ENCODE measurements at regions not wholly inside any gene's neighbourhood (a gene's known extent, or its start where the extent isn't known, plus 50 kb on each side); places are given as distances from the start of the nearest gene placed in this dataset.

DNA sequence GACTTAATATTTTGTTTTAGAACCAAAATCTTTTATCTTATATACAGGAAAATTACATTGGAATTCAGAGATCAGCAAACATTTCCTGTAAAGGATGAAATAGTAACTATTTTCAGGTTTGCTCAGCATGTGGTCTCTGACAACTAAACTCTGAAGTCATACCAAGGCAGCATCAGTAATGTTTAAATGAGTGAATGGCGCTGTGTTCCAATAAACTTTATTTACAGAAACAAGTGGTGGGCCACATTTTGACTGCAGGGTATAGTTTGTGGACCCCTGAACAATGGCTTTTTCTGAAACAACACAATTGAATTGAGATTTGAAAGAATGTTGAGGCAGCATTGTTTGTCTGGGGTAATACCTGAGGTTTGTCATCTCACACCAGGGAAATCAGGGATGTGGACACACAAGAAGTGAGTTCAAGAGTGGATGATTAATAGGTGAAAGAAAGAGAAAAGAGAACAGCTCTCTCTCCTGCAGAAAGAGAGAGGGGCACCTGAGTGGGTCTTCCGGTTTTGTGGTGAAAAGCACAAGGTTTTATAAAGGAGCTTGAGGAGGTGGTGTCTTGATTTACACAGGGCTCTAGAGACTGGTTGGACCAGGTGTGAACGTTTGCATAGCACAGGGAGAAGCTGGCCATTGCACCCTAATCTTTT, 113.5 kb upstream of the VPREB1 start:
- Histone ChIP-seq H3K27me3 (ENCODE audit: insufficient read depth, low read length) (no peaks in the 10 kb centered on the region), H3K4me2 (ENCODE audit: low read length) (peak overlapping the region; percentile 65), H3F3A (ENCODE audit: insufficient read depth, low read length) (no peaks in the 10 kb centered on the region)

GRCh38 chr22:22129387-22129786, 115.2 kb upstream of the VPREB1 start:
- H3F3A ChIP-seq (ENCODE audit: insufficient read depth, low read length), result no peaks in the 10 kb centered on the region
- H3K9ac ChIP-seq (ENCODE audit: low read length), result peak overlapping the region; percentile 63
- H2AFZ ChIP-seq (ENCODE audit: low read length), result no peak overlapping the region
- H4K20me1 ChIP-seq (ENCODE audit: insufficient read depth, low read length), result no peaks in the 10 kb centered on the region
- no peaks in the 10 kb centered on the region for H3K9me2 ChIP-seq (ENCODE audit: low read depth, low read length)
- peaks cover 45% of the 10 kb centered on the region for H3K4me1 ChIP-seq (ENCODE audit: insufficient read depth, low read length, severe bottlenecking)
- H3K27me3 ChIP-seq (ENCODE audit: insufficient read depth, low read length), result no peaks in the 10 kb centered on the region
- peak overlapping the region; percentile 66 for H3K4me3 ChIP-seq (ENCODE audit: low read depth, low read length, poor library complexity, severe bottlenecking)
- H3K9me3 ChIP-seq (ENCODE audit: low read length), result 0 out of 2 replicates have a peak, but pooled peaks cover 2% of the 10 kb centered on the region
- H3K36me3 ChIP-seq (ENCODE audit: insufficient read depth, low read length), result peaks cover 1% of the 10 kb centered on the region; the same call in 1 of the 2 replicates
- no peak for TF ChIP-seq CTCF (IDR thresholded peaks at IDR 0.05; ENCODE audit: low read length)
- no peak for TF ChIP-seq EZH2 (IDR thresholded peaks at IDR 0.05; ENCODE audit: borderline replicate concordance, low read length)
- H3K79me2 ChIP-seq (ENCODE audit: insufficient read depth, low read length), result peaks cover 25% of the 10 kb centered on the region
- H3K4me2 ChIP-seq (ENCODE audit: low read length), result peak overlapping the region; percentile 65
- H3K27ac ChIP-seq (ENCODE audit: low read depth, low read length, poor library complexity, severe bottlenecking), result peak overlapping the region; percentile 82

More for the DNA sequence above, 113.5 kb upstream of the VPREB1 start:
- Histone ChIP-seq H3K9me3 (ENCODE audit: low read length) (0 out of 2 replicates have a peak, but pooled peaks cover 2% of the 10 kb centered on the region), H2AFZ (ENCODE audit: low read length) (no peak overlapping the region), H4K20me1 (ENCODE audit: insufficient read depth, low read length) (no peaks in the 10 kb centered on the region), H3K4me1 (ENCODE audit: insufficient read depth, low read length, severe bottlenecking) (peaks cover 40% of the 10 kb centered on the region), H3K9ac (ENCODE audit: low read length) (peak overlapping the region; percentile 63), H3K36me3 (ENCODE audit: insufficient read depth, low read length) (peaks cover 11% of the 10 kb centered on the region), H3K79me2 (ENCODE audit: insufficient read depth, low read length) (peaks cover 27% of the 10 kb centered on the region), H3K9me2 (ENCODE audit: low read depth, low read length) (no peaks in the 10 kb centered on the region), H3K27ac (ENCODE audit: low read depth, low read length, poor library complexity, severe bottlenecking) (peak overlapping the region; percentile 82), H3K4me3 (ENCODE audit: low read depth, low read length, poor library complexity, severe bottlenecking) (peak overlapping the region; percentile 66)
- no peak for TF ChIP-seq EZH2 (IDR thresholded peaks at IDR 0.05; ENCODE audit: borderline replicate concordance, low read length)
- no peak for TF ChIP-seq CTCF (IDR thresholded peaks at IDR 0.05; ENCODE audit: low read length)

DNA sequence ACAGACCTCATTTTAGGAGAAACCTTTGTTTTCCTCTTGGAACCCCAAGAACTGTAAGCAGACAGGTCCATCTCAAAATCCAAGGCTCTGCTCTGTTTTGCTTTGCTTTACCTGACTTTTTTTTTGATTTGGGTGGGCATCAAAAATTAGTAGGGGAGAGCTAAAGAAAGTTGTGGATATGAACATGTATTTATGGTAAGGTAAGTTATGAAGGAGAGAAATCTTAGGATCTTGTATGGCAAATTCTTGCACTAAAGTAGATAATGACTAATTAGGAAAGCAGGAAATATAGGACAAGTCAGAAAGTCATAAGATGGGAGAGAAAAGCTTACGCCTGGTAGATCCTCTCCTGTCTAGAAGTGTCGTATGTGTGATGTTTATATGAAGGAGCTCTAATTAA, 116.1 kb upstream of the VPREB1 start:
- Histone ChIP-seq H3K9me3 (ENCODE audit: low read length) (no peaks in the 10 kb centered on the region), H3K4me1 (ENCODE audit: insufficient read depth, low read length, severe bottlenecking) (peaks cover 45% of the 10 kb centered on the region), H3F3A (ENCODE audit: insufficient read depth, low read length) (no peaks in the 10 kb centered on the region), H2AFZ (ENCODE audit: low read length) (no peak overlapping the region), H3K79me2 (ENCODE audit: insufficient read depth, low read length) (peaks cover 22% of the 10 kb centered on the region), H3K9ac (ENCODE audit: low read length) (peak overlapping the region; percentile 63), H3K36me3 (ENCODE audit: insufficient read depth, low read length) (no peaks in the 10 kb centered on the region), H3K4me3 (ENCODE audit: low read depth, low read length, poor library complexity, severe bottlenecking) (peak overlapping the region; percentile 66), H3K9me2 (ENCODE audit: low read depth, low read length) (no peaks in the 10 kb centered on the region), H4K20me1 (ENCODE audit: insufficient read depth, low read length) (no peaks in the 10 kb centered on the region), H3K4me2 (ENCODE audit: low read length) (peak overlapping the region; percentile 65), H3K27ac (ENCODE audit: low read depth, low read length, poor library complexity, severe bottlenecking) (peak overlapping the region; percentile 82), H3K27me3 (ENCODE audit: insufficient read depth, low read length) (no peaks in the 10 kb centered on the region)
- TF ChIP-seq CTCF (IDR thresholded peaks at IDR 0.05; ENCODE audit: low read length) (no peak), EZH2 (IDR thresholded peaks at IDR 0.05; ENCODE audit: borderline replicate concordance, low read length) (no peak)

Measured in OCI-LY1 (cell line).